ENCODE measurements at regions not wholly inside any gene's neighbourhood (a gene's known extent, or its start where the extent isn't known, plus 50 kb on each side); places are given as distances from the start of the nearest gene placed in this dataset.

DNA sequence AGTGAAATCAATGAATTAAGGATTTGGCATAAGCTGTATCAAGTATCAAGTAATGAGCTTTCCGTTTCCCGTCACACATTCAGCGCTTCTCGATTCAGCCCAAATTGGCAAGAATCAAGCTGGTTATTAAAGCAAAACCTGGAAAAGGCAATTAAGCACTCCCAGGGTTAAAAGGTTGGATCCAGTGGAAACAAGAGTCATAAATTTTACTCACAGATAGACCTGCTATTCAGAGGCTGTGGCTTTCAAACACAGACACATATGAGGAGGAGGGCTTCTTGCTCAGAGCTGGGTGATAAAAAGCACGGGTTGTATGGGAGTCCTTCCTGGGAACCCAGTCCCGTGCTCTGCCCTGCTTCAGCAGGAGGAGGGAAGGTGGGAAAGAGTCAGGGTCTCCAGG, 112.3 kb upstream of the CXCL14 start:
- TF ChIP-seq, protein P1, sequence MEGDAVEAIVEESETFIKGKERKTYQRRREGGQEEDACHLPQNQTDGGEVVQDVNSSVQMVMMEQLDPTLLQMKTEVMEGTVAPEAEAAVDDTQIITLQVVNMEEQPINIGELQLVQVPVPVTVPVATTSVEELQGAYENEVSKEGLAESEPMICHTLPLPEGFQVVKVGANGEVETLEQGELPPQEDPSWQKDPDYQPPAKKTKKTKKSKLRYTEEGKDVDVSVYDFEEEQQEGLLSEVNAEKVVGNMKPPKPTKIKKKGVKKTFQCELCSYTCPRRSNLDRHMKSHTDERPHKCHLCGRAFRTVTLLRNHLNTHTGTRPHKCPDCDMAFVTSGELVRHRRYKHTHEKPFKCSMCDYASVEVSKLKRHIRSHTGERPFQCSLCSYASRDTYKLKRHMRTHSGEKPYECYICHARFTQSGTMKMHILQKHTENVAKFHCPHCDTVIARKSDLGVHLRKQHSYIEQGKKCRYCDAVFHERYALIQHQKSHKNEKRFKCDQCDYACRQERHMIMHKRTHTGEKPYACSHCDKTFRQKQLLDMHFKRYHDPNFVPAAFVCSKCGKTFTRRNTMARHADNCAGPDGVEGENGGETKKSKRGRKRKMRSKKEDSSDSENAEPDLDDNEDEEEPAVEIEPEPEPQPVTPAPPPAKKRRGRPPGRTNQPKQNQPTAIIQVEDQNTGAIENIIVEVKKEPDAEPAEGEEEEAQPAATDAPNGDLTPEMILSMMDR (conservative IDR thresholded peaks at IDR 0.05), result no peak
- TF ChIP-seq ZFX (IDR thresholded peaks at IDR 0.05), result no peak
